ENCODE measurements at regions not wholly inside any gene's neighbourhood (a gene's known extent, or its start where the extent isn't known, plus 50 kb on each side); places are given as distances from the start of the nearest gene placed in this dataset.

DNA sequence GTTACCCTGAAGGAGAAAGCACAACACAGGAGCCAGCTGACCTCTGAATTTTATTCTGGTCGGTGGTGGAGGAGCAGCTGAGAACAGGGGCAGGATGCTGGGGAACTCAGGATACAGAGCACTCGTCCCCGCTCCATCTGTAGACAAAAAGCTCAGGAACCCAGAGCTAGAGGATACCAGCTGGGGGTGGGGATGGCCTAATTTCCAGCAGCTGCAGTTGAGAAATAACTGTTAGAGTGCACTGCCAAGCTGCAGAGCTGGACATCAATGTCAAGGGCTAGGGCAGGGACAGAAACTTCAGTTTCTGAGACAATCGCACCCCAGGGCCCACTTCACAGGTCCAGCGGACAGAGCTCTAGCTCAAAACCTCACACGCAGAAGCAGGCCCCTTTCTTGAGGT, 122.1 kb upstream of the GUCY1A1 start:
- TF ChIP-seq POLR2AphosphoS5 (IDR thresholded peaks at IDR 0.05; ENCODE audit: low read depth, low read length) (no peak), KDM1A (IDR thresholded peaks at IDR 0.05; ENCODE audit: borderline replicate concordance, low read length) (no peak), POLR2A (IDR thresholded peaks at IDR 0.05; ENCODE audit: control extremely low read depth in 1 of 2, low read depth in 2 of 2, low read length in 2 of 2) (no peak), EZH2 (IDR thresholded peaks at IDR 0.05; ENCODE audit: low read depth, low read length, severe bottlenecking) (no peak), RNF2 (IDR thresholded peaks at IDR 0.05; ENCODE audit: borderline replicate concordance, low read depth, low read length, missing control alignments, poor library complexity, severe bottlenecking) (no peak), HDAC6 (IDR thresholded peaks at IDR 0.05; ENCODE audit: low read depth, low read length) (no peak), CTCF (IDR thresholded peaks at IDR 0.05; ENCODE audit: control extremely low read depth in 1 of 3, insufficient read depth in 1 of 3, low read depth in 1 of 3, low read length in 3 of 3) (no peak)

Data from H1 (cell line).